Osteoblast (primary cell): ENCODE measurements at regions not wholly inside any gene's neighbourhood (a gene's known extent, or its start where the extent isn't known, plus 50 kb on each side); places are given as distances from the start of the nearest gene placed in this dataset.

Experiments used
- DNase-seq: peaks from one replicate; pipeline ENCODE4 v3.0.0; 2011; ENCODE audit warnings: low spot score, mixed read lengths; ENCODE audit not compliant: insufficient read length; ENCODE audit errors: missing footprints
- H2AFZ ChIP-seq: 2 replicates; pipeline ENCODE4 v1.6.0; 2011; ENCODE audit warnings: mild to moderate bottlenecking, low read length
- H3K27ac ChIP-seq: 2 replicates; pipeline ENCODE4 v1.5.1; 2011; ENCODE audit warnings: mild to moderate bottlenecking, low read depth, low read length, moderate library complexity
- H3K27me3 ChIP-seq: 2 replicates; pipeline ENCODE4 v1.6.0; 2012; ENCODE audit warnings: mild to moderate bottlenecking, control low read depth, inconsistent platforms, low read length, moderate library complexity; ENCODE audit not compliant: insufficient read depth
- H3K36me3 ChIP-seq: 2 replicates; pipeline ENCODE4 v1.5.1; 2011; ENCODE audit warnings: mild to moderate bottlenecking, low read length, control low read depth, moderate library complexity; ENCODE audit not compliant: insufficient read depth
- H3K4me1 ChIP-seq: 2 replicates; pipeline ENCODE4 v1.5.1; 2011; ENCODE audit warnings: mild to moderate bottlenecking, low read length, control low read depth, moderate library complexity; ENCODE audit not compliant: insufficient read depth
- H3K4me2 ChIP-seq: 2 replicates; pipeline ENCODE4 v1.6.0; 2011; ENCODE audit warnings: mild to moderate bottlenecking, low read length; ENCODE audit not compliant: insufficient read depth
- H3K4me3 ChIP-seq: fragments of 200-600 bp; sonication (generic); 3 replicates; pipeline ENCODE4 v1.5.1; 2012; ENCODE audit warnings: mild to moderate bottlenecking, low read length, inconsistent platforms; ENCODE audit not compliant: insufficient read depth
- H3K79me2 ChIP-seq: 2 replicates; pipeline ENCODE4 v1.6.0; 2012; ENCODE audit warnings: mild to moderate bottlenecking, low read length, control low read depth, inconsistent platforms; ENCODE audit not compliant: insufficient read depth
- H3K9me3 ChIP-seq: 2 replicates; pipeline ENCODE4 v1.5.1; 2011; ENCODE audit warnings: low read depth, low read length, control low read depth
- H4K20me1 ChIP-seq: 2 replicates; pipeline ENCODE4 v1.6.0; 2012; ENCODE audit warnings: mild to moderate bottlenecking, low read length, control low read depth; ENCODE audit not compliant: insufficient read depth
- TF ChIP-seq, protein P1 (sequence below): IDR thresholded peaks from 2 replicates; pipeline ENCODE4 v1.5.1; 2011; ENCODE audit warnings: mild to moderate bottlenecking, low read depth, low read length, moderate library complexity; ENCODE audit errors: extremely low read depth

DNA sequence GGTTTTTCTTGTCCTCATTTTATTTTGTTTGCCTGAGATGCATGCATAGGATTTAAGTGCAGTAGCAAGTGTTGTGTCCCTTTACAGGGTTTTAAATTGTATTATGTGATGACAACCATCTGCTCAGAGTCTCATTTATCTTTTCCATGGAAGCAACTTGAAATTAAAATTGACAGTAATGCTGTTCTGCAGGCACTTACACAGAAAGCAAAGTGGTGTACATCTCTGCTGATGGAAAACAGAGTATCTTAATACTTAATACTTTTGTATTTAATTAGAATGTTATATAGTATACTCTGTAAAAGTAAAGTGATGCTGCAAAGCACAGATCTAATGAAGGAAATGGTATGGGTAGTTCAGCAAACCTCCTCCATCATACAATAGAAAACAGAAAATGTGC is 482.9 kb downstream of the POM121L12 start:
- Histone ChIP-seq H4K20me1 (no peaks in the 10 kb centered on the region), H3K4me2 (no peak overlapping the region), H3K36me3 (no peaks in the 10 kb centered on the region), H3K4me3 (no peak overlapping the region), H3K4me1 (no peaks in the 10 kb centered on the region), H2AFZ (no peak overlapping the region), H3K27me3 (no peaks in the 10 kb centered on the region), H3K79me2 (no peaks in the 10 kb centered on the region), H3K9me3 (peaks cover 3% of the 10 kb centered on the region), H3K27ac (no peak overlapping the region)
- DNase-seq: no peak
- TF ChIP-seq, protein P1, sequence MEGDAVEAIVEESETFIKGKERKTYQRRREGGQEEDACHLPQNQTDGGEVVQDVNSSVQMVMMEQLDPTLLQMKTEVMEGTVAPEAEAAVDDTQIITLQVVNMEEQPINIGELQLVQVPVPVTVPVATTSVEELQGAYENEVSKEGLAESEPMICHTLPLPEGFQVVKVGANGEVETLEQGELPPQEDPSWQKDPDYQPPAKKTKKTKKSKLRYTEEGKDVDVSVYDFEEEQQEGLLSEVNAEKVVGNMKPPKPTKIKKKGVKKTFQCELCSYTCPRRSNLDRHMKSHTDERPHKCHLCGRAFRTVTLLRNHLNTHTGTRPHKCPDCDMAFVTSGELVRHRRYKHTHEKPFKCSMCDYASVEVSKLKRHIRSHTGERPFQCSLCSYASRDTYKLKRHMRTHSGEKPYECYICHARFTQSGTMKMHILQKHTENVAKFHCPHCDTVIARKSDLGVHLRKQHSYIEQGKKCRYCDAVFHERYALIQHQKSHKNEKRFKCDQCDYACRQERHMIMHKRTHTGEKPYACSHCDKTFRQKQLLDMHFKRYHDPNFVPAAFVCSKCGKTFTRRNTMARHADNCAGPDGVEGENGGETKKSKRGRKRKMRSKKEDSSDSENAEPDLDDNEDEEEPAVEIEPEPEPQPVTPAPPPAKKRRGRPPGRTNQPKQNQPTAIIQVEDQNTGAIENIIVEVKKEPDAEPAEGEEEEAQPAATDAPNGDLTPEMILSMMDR: no peak

DNA sequence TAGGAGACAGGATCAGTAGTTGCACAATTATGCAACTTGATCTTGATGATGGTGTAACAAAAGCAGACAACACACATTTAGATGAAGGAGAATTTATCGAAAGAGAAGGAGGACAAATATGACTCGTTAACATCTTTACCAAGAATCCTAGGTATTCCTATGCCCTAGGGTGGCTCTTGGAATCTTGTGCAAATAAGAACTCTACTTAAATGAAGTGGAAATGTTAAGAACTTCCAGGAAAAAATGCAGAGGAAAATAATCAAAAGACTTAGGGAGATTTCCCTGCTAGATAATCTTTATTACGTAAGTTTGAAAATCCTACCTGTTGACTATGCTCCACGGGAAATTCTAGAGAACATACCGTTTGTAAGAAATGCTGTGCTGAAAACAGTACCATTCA is 485.4 kb downstream of the POM121L12 start:
- Histone ChIP-seq H3K4me1 (no peaks in the 10 kb centered on the region), H4K20me1 (no peaks in the 10 kb centered on the region), H3K4me2 (no peak overlapping the region), H3K27ac (no peak overlapping the region), H3K9me3 (no peaks in the 10 kb centered on the region), H3K79me2 (no peaks in the 10 kb centered on the region), H3K36me3 (no peaks in the 10 kb centered on the region), H2AFZ (no peak overlapping the region), H3K4me3 (no peak overlapping the region), H3K27me3 (no peaks in the 10 kb centered on the region)
- DNase-seq: no peak
- TF ChIP-seq, protein P1: no peak

DNA sequence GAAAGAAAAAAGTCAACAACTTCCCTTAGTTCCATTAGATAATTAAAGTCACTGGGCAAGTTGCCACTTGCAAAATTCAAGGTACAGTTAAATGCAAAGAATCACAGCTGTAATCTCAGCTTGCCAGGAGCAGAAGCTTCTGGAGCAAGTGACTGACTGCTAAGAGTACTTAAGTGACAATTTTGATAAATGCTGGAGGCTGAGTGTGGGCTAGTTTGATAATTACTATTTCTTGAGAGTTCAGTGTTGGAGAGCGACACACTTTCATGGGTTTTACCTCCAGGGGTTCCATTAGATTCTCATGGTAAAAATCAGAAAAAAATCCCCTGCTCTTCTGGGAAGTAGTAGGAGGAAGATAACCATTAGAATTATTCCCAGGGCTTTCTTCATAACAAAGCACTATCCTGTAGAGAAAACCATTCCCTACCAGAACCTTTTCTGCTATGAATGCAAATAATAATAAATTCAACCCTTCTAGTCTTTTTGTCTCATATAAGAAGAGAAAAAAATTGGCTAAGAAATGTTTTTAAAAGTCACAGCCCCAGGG is 486.3 kb downstream of the POM121L12 start:
- H2AFZ ChIP-seq: no peak overlapping the region
- no peak overlapping the region for H3K27ac ChIP-seq
- H3K27me3 ChIP-seq: no peaks in the 10 kb centered on the region
- H4K20me1 ChIP-seq: no peaks in the 10 kb centered on the region
- no peaks in the 10 kb centered on the region for H3K79me2 ChIP-seq
- no peak overlapping the region for H3K4me2 ChIP-seq
- no peak for DNase-seq
- H3K4me1 ChIP-seq: no peaks in the 10 kb centered on the region
- no peaks in the 10 kb centered on the region for H3K9me3 ChIP-seq
- TF ChIP-seq, protein P1: no peak
- H3K4me3 ChIP-seq: no peak overlapping the region
- no peaks in the 10 kb centered on the region for H3K36me3 ChIP-seq

DNA sequence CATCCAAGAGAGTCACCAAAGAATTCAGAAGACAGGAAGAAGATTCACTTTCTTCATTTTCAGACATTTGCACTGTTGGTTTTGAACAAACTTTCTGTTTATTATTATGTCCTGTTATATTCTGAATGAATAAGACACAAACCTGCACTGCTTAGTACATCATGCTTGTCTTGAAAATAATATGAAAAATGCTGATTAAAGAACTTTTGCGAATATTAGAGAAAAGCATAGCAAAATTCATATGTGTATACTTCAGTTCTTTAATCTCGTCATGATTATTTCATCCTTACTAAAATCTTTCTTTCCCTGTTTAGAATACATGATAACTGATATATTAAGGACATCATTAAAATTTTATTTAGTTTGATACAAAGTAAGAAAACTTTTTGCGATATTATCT is 504.1 kb downstream of the POM121L12 start:
- H2AFZ ChIP-seq: no peak overlapping the region
- H3K4me1 ChIP-seq: no peaks in the 10 kb centered on the region
- no peaks in the 10 kb centered on the region for H3K36me3 ChIP-seq
- H3K9me3 ChIP-seq: no peaks in the 10 kb centered on the region
- no peaks in the 10 kb centered on the region for H4K20me1 ChIP-seq
- H3K4me3 ChIP-seq: no peak overlapping the region
- H3K27me3 ChIP-seq: no peaks in the 10 kb centered on the region
- TF ChIP-seq, protein P1: no peak
- H3K27ac ChIP-seq: no peak overlapping the region
- no peaks in the 10 kb centered on the region for H3K79me2 ChIP-seq
- H3K4me2 ChIP-seq: no peak overlapping the region
- no peak for DNase-seq
